ENCODE measurements at regions not wholly inside any gene's neighbourhood (a gene's known extent, or its start where the extent isn't known, plus 50 kb on each side); places are given as distances from the start of the nearest gene placed in this dataset.
"Not testable (repeated sequence)": the region's sequence is repeated elsewhere in the genome, so short reads cannot be mapped to it uniquely, and the experiment has no call there.

GRCh38 chr22:10773341-10773740, 4754.7 kb upstream of the OR11H1 start:
- ATAC-seq (ENCODE audit: low FRiP score in 2 of 2); H3K4me1 ChIP-seq; H3K36me3 ChIP-seq; H3K27me3 ChIP-seq; DNase-seq; H3K27ac ChIP-seq; H3K4me3 ChIP-seq: not testable (repeated sequence)
- H3K9me3 ChIP-seq: peaks cover 0 to 14% (median 7%) of the 10 kb centered on the region in 4 donors
- WGBS, 2 donors: 24 to 28% methylated on average over 1 of the region's 1 CpG

GRCh38 chr22:10775601-10776357, 4752.2 kb upstream of the OR11H1 start:
- ATAC-seq (ENCODE audit: low FRiP score in 2 of 2): peak in 1 of 2 donors; percentile 2
- H3K4me3 ChIP-seq, H3K27me3 ChIP-seq, H3K36me3 ChIP-seq, H3K27ac ChIP-seq, H3K4me1 ChIP-seq, DNase-seq: not testable (repeated sequence)
- WGBS, 2 donors: 51 to 57% methylated on average over 5 of the region's 5 CpGs
- H3K9me3 ChIP-seq: peaks cover 0 to 11% (median 4%) of the 10 kb centered on the region in 4 donors

- H3K27me3 ChIP-seq; H3K9me3 ChIP-seq; H3K36me3 ChIP-seq; ATAC-seq (ENCODE audit: low FRiP score in 2 of 2); H3K27ac ChIP-seq; H3K4me3 ChIP-seq; H3K4me1 ChIP-seq; DNase-seq: not testable (repeated sequence)
- WGBS, 2 donors: 52 to 56% methylated on average over 7 of the region's 7 CpGs
These were observed 4751.6 kb upstream of the OR11H1 start for GRCh38 chr22:10776358-10776729.

GRCh38 chr22:10777733-10778132, 4750.3 kb upstream of the OR11H1 start:
- H3K9me3 ChIP-seq, DNase-seq, H3K36me3 ChIP-seq: not testable (repeated sequence)

GRCh38 chr22:10778296-10778814, 4749.6 kb upstream of the OR11H1 start:
- H3K27ac ChIP-seq: no peak overlapping the region
- ATAC-seq (ENCODE audit: low FRiP score in 2 of 2): no peak

More at GRCh38 chr22:10777733-10778132, 4750.3 kb upstream of the OR11H1 start:
- H3K27me3 ChIP-seq; H3K4me3 ChIP-seq; ATAC-seq (ENCODE audit: low FRiP score in 2 of 2); H3K27ac ChIP-seq; H3K4me1 ChIP-seq: not testable (repeated sequence)
- WGBS, 2 donors: 70 to 77% methylated on average over 11 of the region's 11 CpGs

GRCh38 chr22:10779200-10779599, 4748.8 kb upstream of the OR11H1 start:
- DNase-seq: not testable (repeated sequence)

More at GRCh38 chr22:10778296-10778814, 4749.6 kb upstream of the OR11H1 start:
- no peaks in the 10 kb centered on the region for H3K36me3 ChIP-seq
- H3K4me1 ChIP-seq: no peaks in the 10 kb centered on the region
- H3K27me3 ChIP-seq: no peaks in the 10 kb centered on the region
- no peak overlapping the region for H3K4me3 ChIP-seq
- H3K9me3 ChIP-seq: peaks cover 0 to 11% (median 0%) of the 10 kb centered on the region in 4 donors
- 41 to 52% methylated on average over 8 of the region's 8 CpGs for WGBS, 2 donors
- DNase-seq: no peak
- TF ChIP-seq POLR2AphosphoS5 (IDR thresholded peaks at IDR 0.05) (no peak), POLR2A (IDR thresholded peaks at IDR 0.05) (no peak), CTCF (IDR thresholded peaks at IDR 0.05) (no peak), EP300 (IDR thresholded peaks at IDR 0.05) (no peak)

GRCh38 chr22:10780281-10780680, 4747.7 kb upstream of the OR11H1 start:
- peak; percentile 13 to 37 for ATAC-seq (ENCODE audit: low FRiP score in 2 of 2)
- no peak overlapping the region for H3K27ac ChIP-seq
- H3K4me3 ChIP-seq: no peak overlapping the region
- DNase-seq: no peak
- no peaks in the 10 kb centered on the region for H3K4me1 ChIP-seq
- H3K9me3 ChIP-seq: peaks cover 0 to 17% (median 0%) of the 10 kb centered on the region in 4 donors
- TF ChIP-seq POLR2AphosphoS5 (IDR thresholded peaks at IDR 0.05): no peak
- TF ChIP-seq CTCF (IDR thresholded peaks at IDR 0.05): no peak
- TF ChIP-seq EP300 (IDR thresholded peaks at IDR 0.05): no peak
- TF ChIP-seq POLR2A (IDR thresholded peaks at IDR 0.05): no peak
- H3K36me3 ChIP-seq: no peaks in the 10 kb centered on the region
- no peaks in the 10 kb centered on the region for H3K27me3 ChIP-seq
- 55 to 65% methylated on average over 8 of the region's 8 CpGs for WGBS, 2 donors

More at GRCh38 chr22:10779200-10779599, 4748.8 kb upstream of the OR11H1 start:
- not testable (repeated sequence) for H3K4me3 ChIP-seq; H3K27ac ChIP-seq; H3K27me3 ChIP-seq; H3K4me1 ChIP-seq; H3K36me3 ChIP-seq; ATAC-seq (ENCODE audit: low FRiP score in 2 of 2)
- 63 to 69% methylated on average over 6 of the region's 6 CpGs for WGBS, 2 donors
- H3K9me3 ChIP-seq: peaks cover 0 to 16% (median 0%) of the 10 kb centered on the region in 4 donors

Data from upper lobe of left lung (tissue), 6 donors.